GM18951 (cell line): ENCODE measurements at regions not wholly inside any gene's neighbourhood (a gene's known extent, or its start where the extent isn't known, plus 50 kb on each side); places are given as distances from the start of the nearest gene placed in this dataset.
"Not testable (repeated sequence)": the region's sequence is repeated elsewhere in the genome, so short reads cannot be mapped to it uniquely, and the experiment has no call there.

Source experiments
- POLR2A ChIP-seq: IDR thresholded peaks from 4 replicates; pipeline ENCODE4 v1.6.1; 2011; ENCODE audit warnings: mild to moderate bottlenecking; ENCODE audit not compliant: insufficient read length, insufficient read depth; ENCODE audit errors: extremely low read depth
- in situ Hi-C: fragments of 300-500 bp; cut with MboI; formaldehyde crosslinking; loops from one replicate; pipeline ENCODE4 v1.12.0; 2022; ENCODE audit warnings: low sequenced_read_pairs, mixed read lengths, inconsistent platforms; ENCODE audit not compliant: unreplicated experiment

GRCh38 chr12:131309700-131310099, 356.0 kb downstream of the ADGRD1 start:
- TF ChIP-seq POLR2A, result no peak
- in situ Hi-C loops, result loop anchor here (5.0 kb wide), 1 partner anchor 333 kb away; no protein-coding TSS in a partner anchor

DNA sequence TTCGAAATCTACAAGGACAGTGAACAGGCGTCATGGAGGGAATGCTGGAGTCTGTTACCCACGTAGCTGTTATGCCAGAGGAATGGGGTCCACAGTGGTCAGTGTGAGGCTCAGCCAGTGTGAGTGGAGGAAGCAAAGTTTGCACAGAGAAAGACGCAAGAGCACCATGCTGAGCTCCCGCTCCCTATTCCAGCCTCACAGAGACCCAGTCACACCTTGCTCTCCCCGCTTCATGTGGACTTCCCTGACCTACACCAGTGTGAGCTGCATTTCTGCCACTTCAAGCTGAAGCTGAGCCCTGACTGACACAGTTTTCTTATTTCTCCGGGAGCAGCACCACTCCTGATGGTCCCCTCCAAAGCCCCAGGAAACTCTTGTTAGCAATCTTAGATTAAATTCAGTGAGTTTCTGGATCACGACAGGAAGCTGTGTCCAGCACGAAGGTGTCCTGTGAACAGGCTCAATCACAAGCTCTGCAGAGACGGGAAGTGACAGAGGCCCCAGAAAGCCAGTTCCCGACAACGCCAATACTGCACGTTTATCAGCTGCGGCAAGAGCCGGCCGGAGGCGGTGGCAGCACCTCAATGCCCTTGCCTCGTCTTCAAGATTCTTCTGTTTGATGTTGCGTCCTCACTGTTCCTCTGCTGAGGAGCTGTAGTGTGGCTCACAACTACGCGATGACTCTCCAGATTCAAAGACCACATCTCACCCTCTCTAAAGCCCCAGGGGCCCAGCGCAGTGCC, 356.7 kb downstream of the ADGRD1 start:
- in situ Hi-C loops, result loop anchor here (5.0 kb wide), 1 partner anchor 332 kb away; no protein-coding TSS in a partner anchor

DNA sequence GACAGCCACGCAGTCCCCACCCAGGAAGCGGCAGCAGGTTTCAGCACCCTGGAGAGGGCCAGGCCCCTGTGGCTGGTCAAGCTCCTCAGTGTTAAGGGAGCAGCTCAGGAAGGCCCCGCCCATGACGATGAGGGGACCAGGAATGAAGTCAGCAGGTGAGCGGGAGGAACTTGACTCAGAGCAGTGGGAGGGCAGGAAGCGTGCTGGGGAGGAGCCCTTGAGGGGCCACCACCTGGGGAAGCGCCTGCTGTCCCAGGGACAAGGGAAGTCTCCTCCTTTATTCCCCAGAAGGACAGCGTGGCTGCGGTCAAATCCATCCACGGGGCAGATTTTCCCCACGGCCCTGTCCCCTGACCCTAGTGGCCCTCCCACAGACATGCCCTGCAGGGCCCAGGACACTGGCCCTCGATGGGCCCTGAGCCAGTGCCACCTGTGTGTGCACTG, 357.6 kb downstream of the ADGRD1 start:
- in situ Hi-C loops, result loop anchor here (5.0 kb wide), 1 partner anchor 331 kb away; no protein-coding TSS in a partner anchor

GRCh38 chr12:131311764-131312163, 358.1 kb downstream of the ADGRD1 start:
- in situ Hi-C loops, result loop anchor here (5.0 kb wide), 1 partner anchor 331 kb away; no protein-coding TSS in a partner anchor
- TF ChIP-seq POLR2A, result no peak

- in situ Hi-C loops, result loop anchor here (5.0 kb wide), 1 partner anchor 330 kb away; no protein-coding TSS in a partner anchor
These were observed 358.7 kb downstream of the ADGRD1 start for GRCh38 chr12:131312382-131312781.

- no peak for TF ChIP-seq POLR2A
- in situ Hi-C loops, result loop anchor here (5.0 kb wide), 1 partner anchor 329 kb away; no protein-coding TSS in a partner anchor
These were observed 359.3 kb downstream of the ADGRD1 start for GRCh38 chr12:131312793-131313545.

GRCh38 chr12:131313635-131314034, 359.9 kb downstream of the ADGRD1 start:
- TF ChIP-seq POLR2A, result no peak

GRCh38 chr12:131314524-131315090, 360.9 kb downstream of the ADGRD1 start:
- TF ChIP-seq POLR2A, result no peak
- in situ Hi-C loops, result loop anchor here (5.0 kb wide), 1 partner anchor 328 kb away; no protein-coding TSS in a partner anchor

More at GRCh38 chr12:131313635-131314034, 359.9 kb downstream of the ADGRD1 start:
- in situ Hi-C loops, result loop anchor here (5.0 kb wide), 1 partner anchor 329 kb away; no protein-coding TSS in a partner anchor

GRCh38 chr12:131315601-131316000, 361.9 kb downstream of the ADGRD1 start:
- no peak for TF ChIP-seq POLR2A
- in situ Hi-C loops, result no loop called here

DNA sequence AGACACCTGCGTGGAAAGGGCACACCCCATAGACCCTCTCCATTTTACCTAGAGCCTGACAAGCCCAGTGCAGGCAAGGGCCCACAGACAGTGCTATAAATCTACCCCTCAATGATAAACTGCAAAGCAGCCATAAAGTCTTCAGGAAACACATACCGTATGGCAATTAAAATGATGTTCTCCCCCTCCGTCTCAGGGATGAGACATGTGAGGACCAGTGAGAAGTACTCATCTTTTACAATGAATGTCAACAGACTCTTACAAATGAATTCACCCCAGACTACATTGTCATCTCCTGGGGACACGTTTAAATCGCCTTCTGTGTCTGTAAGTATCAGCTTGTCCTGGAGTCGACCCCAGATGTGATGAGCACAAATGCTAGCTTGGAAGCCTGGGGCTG, 362.7 kb downstream of the ADGRD1 start:
- no peak for TF ChIP-seq POLR2A
- in situ Hi-C loops, result no loop called here

- no peak for TF ChIP-seq POLR2A
- in situ Hi-C loops, result no loop called here
These were observed 364.5 kb downstream of the ADGRD1 start for GRCh38 chr12:131318045-131318685.

DNA sequence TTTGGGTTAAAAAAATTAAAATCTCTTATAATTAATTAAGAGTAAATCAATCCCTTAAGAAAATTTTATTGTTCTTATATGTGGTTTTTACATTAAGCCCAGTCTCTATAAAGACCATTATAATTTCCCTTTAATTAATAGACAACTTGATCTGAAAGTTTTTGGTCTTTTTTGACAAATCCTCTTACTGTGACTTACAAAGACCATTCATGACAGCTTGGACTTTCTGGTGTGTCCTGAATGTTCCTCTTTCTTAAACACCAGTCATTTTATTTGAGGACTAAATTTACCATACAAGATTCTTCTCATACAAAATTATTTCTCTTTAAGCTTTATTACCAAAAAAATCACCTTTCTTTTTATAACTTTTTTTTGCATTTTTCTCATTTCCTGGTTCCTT, 368.3 kb downstream of the ADGRD1 start:
- no peak for TF ChIP-seq POLR2A
- in situ Hi-C loops, result no loop called here

- in situ Hi-C loops, result not testable (repeated sequence)
These were observed 368.8 kb downstream of the ADGRD1 start for GRCh38 chr12:131322460-131322859.
